CD4-positive, alpha-beta T cell treated with Interleukin-21 for 1 hour (primary cell): ENCODE measurements at regions not wholly inside any gene's neighbourhood (a gene's known extent, or its start where the extent isn't known, plus 50 kb on each side); places are given as distances from the start of the nearest gene placed in this dataset.
"Not testable (repeated sequence)": the region's sequence is repeated elsewhere in the genome, so short reads cannot be mapped to it uniquely, and the experiment has no call there.

ENCODE experiments used
- DNase-seq: peaks from one replicate; pipeline ENCODE4 v3.0.0-alpha.2; 2020

DNA sequence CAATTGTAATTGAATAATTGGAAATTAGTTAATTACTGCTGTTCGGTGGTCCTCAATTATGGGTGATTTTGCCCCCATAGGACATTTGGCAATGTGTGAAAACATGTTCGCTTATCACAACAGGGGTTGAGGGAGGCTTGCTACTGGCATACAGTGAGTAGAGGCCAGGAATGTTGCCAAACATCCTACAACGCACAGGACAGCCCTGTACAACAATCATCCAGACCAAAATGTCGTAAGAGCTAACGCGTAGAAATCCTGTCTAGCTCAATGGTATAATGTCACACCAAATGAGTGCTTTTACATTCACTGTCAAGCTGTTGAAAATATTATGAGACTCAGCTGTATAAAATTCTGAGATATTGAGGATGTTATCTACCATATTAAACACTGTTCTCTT, 464.4 kb upstream of the TUSC1 start:
- DNase-seq, result no peak

- DNase-seq, result no peak
Measured at GRCh38 chr9:26142201-26142600, 464.0 kb upstream of the TUSC1 start.

DNA sequence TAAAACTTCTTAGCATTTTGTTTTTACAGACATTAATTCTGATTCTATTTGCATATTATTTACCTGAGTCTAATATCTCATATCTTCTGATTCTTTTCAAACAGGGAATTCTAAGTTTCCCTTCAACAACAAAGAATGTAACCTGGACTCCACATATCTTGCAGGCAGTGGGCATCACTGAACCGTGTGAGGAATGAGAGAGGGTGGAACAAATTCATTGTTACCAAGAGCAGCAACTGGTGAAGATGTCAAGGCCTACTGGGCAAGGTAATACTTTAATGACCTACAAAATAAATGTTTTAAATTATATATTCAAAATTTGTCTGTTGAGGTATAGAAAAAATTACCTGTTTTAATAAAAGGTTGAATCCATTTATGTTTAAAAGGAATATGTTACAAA, 455.3 kb upstream of the TUSC1 start:
- no peak for DNase-seq

DNA sequence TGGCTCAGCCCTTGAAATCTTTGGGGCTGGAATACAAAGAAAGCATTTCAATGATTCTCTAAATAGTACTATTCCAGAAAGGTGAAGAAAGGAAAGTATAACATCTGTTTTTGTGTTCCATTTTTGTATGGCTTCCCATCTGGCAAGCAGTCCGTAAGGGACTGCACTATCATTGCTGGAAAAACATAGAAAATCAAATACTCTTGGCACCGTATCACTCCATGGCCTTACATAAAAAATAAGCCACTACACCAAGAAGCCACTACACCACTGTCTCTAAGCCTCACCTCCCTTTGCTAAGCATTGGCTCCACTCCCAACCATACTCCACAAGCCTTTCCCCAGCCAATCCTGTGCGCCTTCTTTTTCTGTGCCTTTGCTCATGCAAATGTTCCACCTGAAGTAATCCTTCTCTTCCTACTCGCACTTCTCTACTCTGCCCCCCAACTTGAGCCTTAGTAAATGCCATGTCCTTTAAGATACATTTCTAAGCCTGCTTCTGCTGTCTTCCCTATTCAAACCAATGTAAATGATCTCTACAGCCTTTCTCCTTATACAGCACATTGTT, 454.6 kb upstream of the TUSC1 start:
- no peak for DNase-seq

DNA sequence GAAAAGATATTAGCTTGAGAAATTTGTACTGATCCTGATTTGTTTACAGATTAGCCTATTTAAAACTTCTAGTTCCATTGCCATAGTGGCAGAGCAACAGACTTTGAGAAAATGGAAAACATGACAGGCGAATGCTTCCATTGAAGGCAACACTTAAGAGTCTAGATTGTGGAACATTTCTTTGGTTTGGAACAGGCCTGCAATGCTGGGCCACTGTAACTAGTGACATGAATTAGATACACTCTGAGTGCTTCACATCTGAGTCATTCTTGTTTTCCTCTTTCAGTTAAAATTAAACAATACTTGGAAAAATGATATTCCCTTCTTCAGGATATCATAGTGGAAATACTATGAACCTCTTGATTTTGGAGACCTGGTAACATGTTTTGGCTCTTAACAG, 453.6 kb upstream of the TUSC1 start:
- no peak for DNase-seq

- DNase-seq, result no peak
Measured at GRCh38 chr9:26129217-26129616, 451.0 kb upstream of the TUSC1 start.

DNA sequence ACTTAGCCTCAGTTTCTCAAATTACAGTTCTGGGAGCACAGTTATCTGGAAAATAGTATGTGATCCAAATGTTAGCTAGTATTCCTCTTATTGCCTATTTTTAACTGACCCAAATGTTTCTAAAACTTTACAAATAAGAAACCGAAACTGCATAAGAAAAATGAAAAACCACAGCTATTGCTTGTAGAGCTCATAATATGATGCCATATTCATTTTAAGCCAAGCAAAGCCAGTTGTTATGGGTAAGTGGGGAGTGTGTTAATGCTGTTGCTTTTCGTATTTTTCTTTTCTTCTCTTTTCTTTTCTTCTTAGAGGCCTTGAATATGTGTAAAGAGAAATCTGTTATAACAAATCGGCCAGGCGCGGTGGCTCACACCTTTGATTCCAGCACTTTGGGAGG, 447.4 kb upstream of the TUSC1 start:
- no peak for DNase-seq

DNA sequence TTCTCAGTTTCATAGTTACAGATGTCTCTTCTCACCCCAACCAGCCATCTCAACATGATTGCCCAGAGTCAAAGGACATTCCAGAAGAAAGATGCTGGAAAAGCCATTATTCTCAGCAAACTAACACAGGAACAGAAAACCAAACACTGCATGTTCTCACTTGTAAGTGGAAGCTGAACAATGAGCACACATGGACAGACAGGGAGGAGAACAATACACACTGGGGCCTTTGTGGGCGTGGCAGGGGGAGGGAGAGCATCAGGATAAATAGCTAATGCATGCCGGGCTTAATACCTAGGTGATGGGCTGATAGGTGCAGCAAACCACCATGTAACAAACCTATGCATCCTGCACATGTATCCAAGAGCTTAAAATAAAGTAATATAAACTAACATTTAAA, 437.8 kb upstream of the TUSC1 start:
- not testable (repeated sequence) for DNase-seq

GRCh38 chr9:26112724-26113123, 434.5 kb upstream of the TUSC1 start:
- DNase-seq, result no peak

DNA sequence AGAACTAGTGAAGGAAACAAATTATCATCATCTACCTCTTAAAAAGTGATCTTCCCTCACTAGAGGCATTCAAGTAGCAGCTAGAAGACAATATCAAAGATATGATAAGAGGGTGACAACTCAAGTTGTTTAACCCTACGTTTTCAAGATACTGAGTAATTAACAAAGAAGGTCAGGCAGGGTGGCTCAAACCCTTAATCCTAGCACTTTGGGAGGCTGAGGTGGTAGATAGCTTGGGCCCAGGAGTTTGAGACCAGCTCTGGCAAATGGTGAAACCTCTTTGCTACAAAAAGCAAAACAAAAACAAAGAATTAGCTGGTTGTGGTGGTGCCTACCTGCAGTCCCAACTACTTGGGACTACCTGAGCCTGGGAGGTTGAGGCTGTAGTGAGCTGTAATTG, 408.2 kb upstream of the TUSC1 start:
- no peak for DNase-seq

- no peak for DNase-seq
Measured at GRCh38 chr9:26081847-26082246, 403.6 kb upstream of the TUSC1 start.

DNA sequence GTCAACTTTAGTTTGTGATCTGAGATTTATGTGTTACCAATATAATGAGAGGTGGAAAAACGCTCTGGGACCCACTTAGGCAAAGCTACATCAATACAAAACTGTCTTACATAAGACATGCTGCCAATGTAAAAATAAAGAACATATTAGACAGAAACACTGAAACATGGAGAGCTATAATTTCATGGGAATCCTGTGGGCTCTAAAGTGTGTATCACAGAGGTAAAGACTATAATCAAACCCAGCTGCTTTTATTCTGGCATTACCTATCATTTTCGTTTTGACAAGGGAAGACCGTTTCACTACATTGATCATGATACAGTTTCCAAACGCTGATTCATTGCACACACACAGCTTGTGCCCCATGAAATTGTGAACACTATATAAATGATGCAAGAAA, 400.5 kb upstream of the TUSC1 start:
- no peak for DNase-seq

- DNase-seq, result no peak
Measured at GRCh38 chr9:26077860-26078259, 399.6 kb upstream of the TUSC1 start.

GRCh38 chr9:26067608-26068007, 389.4 kb upstream of the TUSC1 start:
- no peak for DNase-seq

- DNase-seq, result no peak
Measured at GRCh38 chr9:26066237-26066636, 388.0 kb upstream of the TUSC1 start.

DNA sequence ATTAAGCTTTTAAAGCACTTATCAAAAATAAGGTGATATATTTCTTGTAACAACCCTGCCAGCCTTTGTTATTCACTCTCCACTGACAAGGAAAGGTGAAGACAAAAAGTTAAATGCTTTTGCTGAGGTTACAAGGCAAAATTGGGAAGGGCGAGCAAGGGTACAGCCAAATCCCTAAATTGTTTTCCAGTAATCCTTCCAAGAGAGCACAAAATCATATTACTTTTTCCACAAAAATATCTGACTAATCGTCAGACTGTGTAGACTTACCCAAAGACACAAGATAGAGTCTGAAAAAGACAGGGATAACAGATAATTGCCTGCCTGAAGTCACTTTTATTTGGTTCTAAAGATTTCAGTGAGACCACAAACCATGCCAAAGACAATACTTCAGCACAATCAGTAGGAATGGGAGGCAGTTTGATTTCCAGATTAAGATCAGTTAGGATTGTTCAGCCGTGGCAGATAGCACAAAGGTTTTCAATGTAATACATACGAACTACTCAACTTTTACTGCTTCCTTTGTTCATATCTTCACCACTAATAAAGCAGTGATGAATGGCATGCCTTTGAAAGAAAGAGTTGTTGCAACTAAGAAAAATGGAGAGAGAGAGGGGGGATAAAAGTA, 383.8 kb upstream of the TUSC1 start:
- no peak for DNase-seq

GRCh38 chr9:26058111-26058895, 380.1 kb upstream of the TUSC1 start:
- no peak for DNase-seq

- DNase-seq, result no peak
Measured at GRCh38 chr9:26057050-26057449, 378.8 kb upstream of the TUSC1 start.

GRCh38 chr9:26054600-26055520, 376.6 kb upstream of the TUSC1 start:
- DNase-seq, result no peak

GRCh38 chr9:26053954-26054353, 375.7 kb upstream of the TUSC1 start:
- DNase-seq, result no peak

GRCh38 chr9:26043431-26043830, 365.2 kb upstream of the TUSC1 start:
- DNase-seq, result no peak

DNA sequence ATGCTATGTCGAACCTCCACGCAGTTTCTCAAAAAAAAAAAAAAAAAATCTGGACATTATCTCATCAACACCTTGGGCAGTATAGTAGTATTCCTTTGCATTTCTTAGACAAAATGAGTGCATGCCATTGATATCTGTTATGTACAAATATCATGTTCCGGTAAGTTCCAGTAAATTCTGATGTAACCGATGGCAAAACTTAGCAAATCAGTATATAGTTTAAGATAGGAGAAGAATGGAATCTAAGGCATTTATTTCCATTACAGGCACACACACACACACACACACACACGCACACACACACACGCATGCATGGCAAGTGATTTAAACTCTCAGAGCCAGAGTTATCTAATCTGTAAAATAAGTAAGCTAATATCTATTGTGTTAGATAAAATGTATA, 356.5 kb upstream of the TUSC1 start:
- no peak for DNase-seq

- DNase-seq, result no peak
Measured at GRCh38 chr9:26033336-26033735, 355.1 kb upstream of the TUSC1 start.
